ENCODE measurements at regions not wholly inside any gene's neighbourhood (a gene's known extent, or its start where the extent isn't known, plus 50 kb on each side); places are given as distances from the start of the nearest gene placed in this dataset.

GRCh38 chr7:131674131-131674530, 117.7 kb upstream of the PODXL start (continued):
- no peak for TF ChIP-seq SIN3A (IDR thresholded peaks at IDR 0.05; ENCODE audit: borderline replicate concordance, low read depth, low read length)
- no peak for TF ChIP-seq ZBTB33 (IDR thresholded peaks at IDR 0.05; ENCODE audit: borderline replicate concordance, low read depth)
- no peak for TF ChIP-seq USF2 (IDR thresholded peaks at IDR 0.05; ENCODE audit: borderline replicate concordance, low read depth, low read length)
- TF ChIP-seq ELF1 (IDR thresholded peaks at IDR 0.05): no peak

DNA sequence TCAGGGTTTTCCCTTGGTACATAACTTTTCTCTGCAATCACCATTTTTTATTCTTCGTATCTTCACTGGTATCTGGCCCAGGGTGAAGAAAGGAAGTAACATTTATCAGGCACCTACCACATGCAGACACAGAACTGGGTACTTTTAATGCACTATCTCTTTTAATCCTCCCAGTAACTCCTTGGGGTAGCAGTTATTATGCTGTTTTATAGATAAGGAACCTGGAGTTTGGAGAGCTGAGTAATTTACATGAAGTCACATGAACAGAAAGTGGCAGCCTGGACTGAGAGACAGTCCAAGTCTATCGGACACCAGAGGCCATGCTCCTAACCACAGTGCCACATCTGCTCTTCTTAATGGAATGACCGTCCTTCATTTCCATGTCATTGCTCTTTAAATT, 117.1 kb upstream of the PODXL start:
- POLR2A ChIA-PET: no interaction called here
- Histone ChIP-seq H3K9me3 (no peaks in the 10 kb centered on the region), H3K27me3 (ENCODE audit: insufficient read depth) (no peaks in the 10 kb centered on the region), H3K4me2 (no peak overlapping the region), H3K9me2 (no peaks in the 10 kb centered on the region), H3K36me3 (replicated peaks in 1 of 2; ENCODE audit: control insufficient read depth in 1 of 2, insufficient read depth in 2 of 2, low read length in 1 of 2) (no peaks in the 10 kb centered on the region), H3K4me3 (ENCODE audit: low read depth in 2 of 2, low read length in 1 of 2) (no peak overlapping the region), H3K4me1 (ENCODE audit: control insufficient read depth in 1 of 2, insufficient read depth in 2 of 2, low read depth in 1 of 2, low read length in 1 of 2) (peaks cover 0 to 7% of the 10 kb centered on the region in 2 experiments; a peak in 1 of 4 replicates), H3K79me2 (ENCODE audit: insufficient read depth) (no peaks in the 10 kb centered on the region), H4K20me1 (ENCODE audit: insufficient read depth) (no peaks in the 10 kb centered on the region), H3F3A (replicated peaks; ENCODE audit: insufficient read depth) (peaks cover under 1% of the 10 kb centered on the region), H2AFZ (ENCODE audit: low read depth) (no peak overlapping the region), H3K9ac (no peak overlapping the region), H3K27ac (ENCODE audit: low read depth in 2 of 2, low read length in 1 of 2) (no peak overlapping the region)
- DNase-seq: no peak
- 45% methylated on average over 3 of the region's 3 CpGs for WGBS (ENCODE audit: low lambda C conversion rate)
- CTCF ChIA-PET: interaction anchor here (1.3 to 6.4 kb wide), 2 partner anchors 15 to 18 kb away, joined by 3 to 33 read pairs; no protein-coding TSS in a partner anchor
- TF ChIP-seq JUND (IDR thresholded peaks at IDR 0.05) (no peak), RXRA (IDR thresholded peaks at IDR 0.05; ENCODE audit: borderline replicate concordance, low read depth) (no peak), RFX5 (IDR thresholded peaks at IDR 0.05; ENCODE audit: low read length) (no peak), SMC3 (IDR thresholded peaks at IDR 0.05; ENCODE audit: low read depth, low read length) (no peak), FOSL2 (IDR thresholded peaks at IDR 0.05; ENCODE audit: borderline replicate concordance, low read depth) (no peak), TEAD4 (IDR thresholded peaks at IDR 0.05; ENCODE audit: borderline replicate concordance, insufficient read depth) (no peak), NFIC (IDR thresholded peaks at IDR 0.05; ENCODE audit: borderline replicate concordance) (no peak), ZBTB33 (IDR thresholded peaks at IDR 0.05; ENCODE audit: borderline replicate concordance, low read depth) (no peak), MAX (IDR thresholded peaks at IDR 0.05; ENCODE audit: low read depth) (no peak), IRF3 (IDR thresholded peaks at IDR 0.05; ENCODE audit: low read depth, low read length) (no peak), TCF12 (IDR thresholded peaks at IDR 0.05) (no peak), GABPA (IDR thresholded peaks at IDR 0.05; ENCODE audit: low read depth) (no peak), EP300 (IDR thresholded peaks at IDR 0.05; ENCODE audit: borderline replicate concordance in 1 of 2, low read depth in 1 of 2, low read length in 1 of 2) (no peak), EZH2phosphoT487 (IDR thresholded peaks at IDR 0.05; ENCODE audit: borderline replicate concordance, low read depth) (no peak), GATA2 (CRISPR knock-in tag; IDR thresholded peaks at IDR 0.05) (no peak)
- TF ChIP-seq, protein P1, sequence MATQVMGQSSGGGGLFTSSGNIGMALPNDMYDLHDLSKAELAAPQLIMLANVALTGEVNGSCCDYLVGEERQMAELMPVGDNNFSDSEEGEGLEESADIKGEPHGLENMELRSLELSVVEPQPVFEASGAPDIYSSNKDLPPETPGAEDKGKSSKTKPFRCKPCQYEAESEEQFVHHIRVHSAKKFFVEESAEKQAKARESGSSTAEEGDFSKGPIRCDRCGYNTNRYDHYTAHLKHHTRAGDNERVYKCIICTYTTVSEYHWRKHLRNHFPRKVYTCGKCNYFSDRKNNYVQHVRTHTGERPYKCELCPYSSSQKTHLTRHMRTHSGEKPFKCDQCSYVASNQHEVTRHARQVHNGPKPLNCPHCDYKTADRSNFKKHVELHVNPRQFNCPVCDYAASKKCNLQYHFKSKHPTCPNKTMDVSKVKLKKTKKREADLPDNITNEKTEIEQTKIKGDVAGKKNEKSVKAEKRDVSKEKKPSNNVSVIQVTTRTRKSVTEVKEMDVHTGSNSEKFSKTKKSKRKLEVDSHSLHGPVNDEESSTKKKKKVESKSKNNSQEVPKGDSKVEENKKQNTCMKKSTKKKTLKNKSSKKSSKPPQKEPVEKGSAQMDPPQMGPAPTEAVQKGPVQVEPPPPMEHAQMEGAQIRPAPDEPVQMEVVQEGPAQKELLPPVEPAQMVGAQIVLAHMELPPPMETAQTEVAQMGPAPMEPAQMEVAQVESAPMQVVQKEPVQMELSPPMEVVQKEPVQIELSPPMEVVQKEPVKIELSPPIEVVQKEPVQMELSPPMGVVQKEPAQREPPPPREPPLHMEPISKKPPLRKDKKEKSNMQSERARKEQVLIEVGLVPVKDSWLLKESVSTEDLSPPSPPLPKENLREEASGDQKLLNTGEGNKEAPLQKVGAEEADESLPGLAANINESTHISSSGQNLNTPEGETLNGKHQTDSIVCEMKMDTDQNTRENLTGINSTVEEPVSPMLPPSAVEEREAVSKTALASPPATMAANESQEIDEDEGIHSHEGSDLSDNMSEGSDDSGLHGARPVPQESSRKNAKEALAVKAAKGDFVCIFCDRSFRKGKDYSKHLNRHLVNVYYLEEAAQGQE (IDR thresholded peaks at IDR 0.05; ENCODE audit: low read depth, low read length): no peak
- TF ChIP-seq, protein P2, sequence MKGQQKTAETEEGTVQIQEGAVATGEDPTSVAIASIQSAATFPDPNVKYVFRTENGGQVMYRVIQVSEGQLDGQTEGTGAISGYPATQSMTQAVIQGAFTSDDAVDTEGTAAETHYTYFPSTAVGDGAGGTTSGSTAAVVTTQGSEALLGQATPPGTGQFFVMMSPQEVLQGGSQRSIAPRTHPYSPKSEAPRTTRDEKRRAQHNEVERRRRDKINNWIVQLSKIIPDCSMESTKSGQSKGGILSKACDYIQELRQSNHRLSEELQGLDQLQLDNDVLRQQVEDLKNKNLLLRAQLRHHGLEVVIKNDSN (IDR thresholded peaks at IDR 0.05; ENCODE audit: borderline replicate concordance, low read depth): no peak

All from SK-N-SH (cell line).